Mesodermal cell (in vitro differentiated cells): ENCODE measurements at regions not wholly inside any gene's neighbourhood (a gene's known extent, or its start where the extent isn't known, plus 50 kb on each side); places are given as distances from the start of the nearest gene placed in this dataset.

Experiments used
- H3K27ac ChIP-seq: 2 replicates; pipeline ENCODE4 v1.7.0; 2013; ENCODE audit warnings: mild to moderate bottlenecking, low read depth, low read length, moderate library complexity; ENCODE audit not compliant: severe bottlenecking
- H3K36me3 ChIP-seq: 2 replicates; pipeline ENCODE4 v1.7.1; 2013; ENCODE audit warnings: mild to moderate bottlenecking, low read length, moderate library complexity; ENCODE audit not compliant: control insufficient read depth, insufficient read depth
- H3K4me1 ChIP-seq: one replicate; pipeline ENCODE4 v1.7.1; 2013; ENCODE audit warnings: mild to moderate bottlenecking, low read length; ENCODE audit not compliant: insufficient read depth, control insufficient read depth, poor library complexity, severe bottlenecking
- H3K4me3 ChIP-seq: 2 replicates; pipeline ENCODE4 v1.7.0; 2013; ENCODE audit warnings: low read length, control low read depth, mild to moderate bottlenecking; ENCODE audit not compliant: insufficient read depth, poor library complexity, severe bottlenecking; ENCODE audit errors: extremely low read depth
- H3K9me3 ChIP-seq: 2 replicates; pipeline ENCODE4 v1.7.1; 2013; ENCODE audit warnings: mild to moderate bottlenecking, low read length, moderate library complexity; ENCODE audit not compliant: control insufficient read depth
- WGBS, 2 experiments: methylation state at CpG; one replicate each; pipeline ENCODE4 v1.1.5; 2013; ENCODE audit warnings: missing lambda C conversion rate in 2 of 2; ENCODE audit not compliant: insufficient coverage in 2 of 2; 5-methylcytosine and 5-hydroxymethylcytosine counted together

- no peaks in the 10 kb centered on the region for H3K36me3 ChIP-seq
- H3K9me3 ChIP-seq, result peaks cover 8% of the 10 kb centered on the region
- H3K4me1 ChIP-seq, result peaks cover 8% of the 10 kb centered on the region
- 85 to 94% methylated on average over 3 of the region's 6 CpGs for WGBS, 2 experiments
- H3K27ac ChIP-seq, result no peak overlapping the region
- no peak overlapping the region for H3K4me3 ChIP-seq
Measured at GRCh38 chr9:96183751-96184150, 118.2 kb downstream of the HSD17B3 start.

- H3K4me1 ChIP-seq, result peaks cover 14% of the 10 kb centered on the region
- H3K4me3 ChIP-seq, result no peak overlapping the region
- H3K9me3 ChIP-seq, result no peaks in the 10 kb centered on the region
- WGBS, 2 experiments, result 84 to 96% methylated on average over 3 to 8 of the region's 8 CpGs
- no peaks in the 10 kb centered on the region for H3K36me3 ChIP-seq
- no peak overlapping the region for H3K27ac ChIP-seq
Measured at GRCh38 chr9:96178153-96178552, 123.8 kb downstream of the HSD17B3 start.

GRCh38 chr9:96177719-96178028 is 124.3 kb downstream of the HSD17B3 start:
- Histone ChIP-seq H3K4me3 (no peak overlapping the region), H3K4me1 (peaks cover 14% of the 10 kb centered on the region), H3K36me3 (no peaks in the 10 kb centered on the region), H3K27ac (no peak overlapping the region), H3K9me3 (no peaks in the 10 kb centered on the region)
- 80 to 82% methylated on average over 1 to 2 of the region's 4 CpGs for WGBS, 2 experiments

GRCh38 chr9:96177005-96177718 is 124.8 kb downstream of the HSD17B3 start:
- H3K4me1 ChIP-seq, result peaks cover 14% of the 10 kb centered on the region
- no peaks in the 10 kb centered on the region for H3K9me3 ChIP-seq
- H3K4me3 ChIP-seq, result no peak overlapping the region
- no peak overlapping the region for H3K27ac ChIP-seq
- WGBS, 2 experiments, result 72 to 79% methylated on average over 6 to 8 of the region's 10 CpGs
- no peaks in the 10 kb centered on the region for H3K36me3 ChIP-seq

- peak overlapping the region; percentile 16 for H3K27ac ChIP-seq
Measured at GRCh38 chr9:96175796-96176195, 126.2 kb downstream of the HSD17B3 start.

GRCh38 chr9:96175001-96175400 is 127.0 kb downstream of the HSD17B3 start:
- no peak overlapping the region for H3K27ac ChIP-seq
- H3K4me1 ChIP-seq, result peaks cover 26% of the 10 kb centered on the region
- WGBS, 2 experiments, result 100% methylated on average over 1 of the region's 1 CpG
- H3K36me3 ChIP-seq, result no peaks in the 10 kb centered on the region
- H3K4me3 ChIP-seq, result no peak overlapping the region
- H3K9me3 ChIP-seq, result no peaks in the 10 kb centered on the region

More at GRCh38 chr9:96175796-96176195, 126.2 kb downstream of the HSD17B3 start:
- no peaks in the 10 kb centered on the region for H3K36me3 ChIP-seq
- no peaks in the 10 kb centered on the region for H3K9me3 ChIP-seq
- no peak overlapping the region for H3K4me3 ChIP-seq
- peaks cover 18% of the 10 kb centered on the region for H3K4me1 ChIP-seq

GRCh38 chr9:96174371-96174770 is 127.6 kb downstream of the HSD17B3 start:
- H3K27ac ChIP-seq, result no peak overlapping the region
- 95 to 100% methylated on average over 1 to 3 of the region's 3 CpGs for whole genome bisulfite sequencing, 2 experiments
- peaks cover 32% of the 10 kb centered on the region for H3K4me1 ChIP-seq
- H3K9me3 ChIP-seq, result no peaks in the 10 kb centered on the region
- H3K36me3 ChIP-seq, result no peaks in the 10 kb centered on the region
- H3K4me3 ChIP-seq, result no peak overlapping the region

GRCh38 chr9:96173640-96174039 is 128.3 kb downstream of the HSD17B3 start:
- 94 to 96% methylated on average over 6 to 7 of the region's 7 CpGs for WGBS, 2 experiments
- H3K27ac ChIP-seq, result no peak overlapping the region
- H3K4me1 ChIP-seq, result peaks cover 38% of the 10 kb centered on the region
- H3K9me3 ChIP-seq, result no peaks in the 10 kb centered on the region
- H3K36me3 ChIP-seq, result no peaks in the 10 kb centered on the region
- no peak overlapping the region for H3K4me3 ChIP-seq

GRCh38 chr9:96172797-96173196 is 129.2 kb downstream of the HSD17B3 start:
- Histone ChIP-seq H3K27ac (no peak overlapping the region), H3K36me3 (no peaks in the 10 kb centered on the region), H3K4me3 (no peak overlapping the region), H3K4me1 (peaks cover 43% of the 10 kb centered on the region), H3K9me3 (no peaks in the 10 kb centered on the region)
- WGBS, 2 experiments, result 97 to 98% methylated on average over 5 of the region's 5 CpGs

GRCh38 chr9:96171728-96172127 is 130.2 kb downstream of the HSD17B3 start:
- Histone ChIP-seq H3K4me3 (no peak overlapping the region), H3K4me1 (peaks cover 43% of the 10 kb centered on the region), H3K9me3 (no peaks in the 10 kb centered on the region), H3K36me3 (no peaks in the 10 kb centered on the region), H3K27ac (no peak overlapping the region)
- whole genome bisulfite sequencing, 2 experiments, result 86 to 91% methylated on average over 5 to 6 of the region's 6 CpGs

GRCh38 chr9:96169901-96170300 is 132.1 kb downstream of the HSD17B3 start:
- Histone ChIP-seq H3K4me3 (no peak overlapping the region), H3K9me3 (no peaks in the 10 kb centered on the region), H3K36me3 (no peaks in the 10 kb centered on the region), H3K4me1 (peaks cover 30% of the 10 kb centered on the region), H3K27ac (peak overlapping the region; percentile 79)
- WGBS, 2 experiments, result 47% methylated on average over 3 to 5 of the region's 6 CpGs
